ENCODE measurements at regions not wholly inside any gene's neighbourhood (a gene's known extent, or its start where the extent isn't known, plus 50 kb on each side); places are given as distances from the start of the nearest gene placed in this dataset.
"Not testable (repeated sequence)": the region's sequence is repeated elsewhere in the genome, so short reads cannot be mapped to it uniquely, and the experiment has no call there.

DNA sequence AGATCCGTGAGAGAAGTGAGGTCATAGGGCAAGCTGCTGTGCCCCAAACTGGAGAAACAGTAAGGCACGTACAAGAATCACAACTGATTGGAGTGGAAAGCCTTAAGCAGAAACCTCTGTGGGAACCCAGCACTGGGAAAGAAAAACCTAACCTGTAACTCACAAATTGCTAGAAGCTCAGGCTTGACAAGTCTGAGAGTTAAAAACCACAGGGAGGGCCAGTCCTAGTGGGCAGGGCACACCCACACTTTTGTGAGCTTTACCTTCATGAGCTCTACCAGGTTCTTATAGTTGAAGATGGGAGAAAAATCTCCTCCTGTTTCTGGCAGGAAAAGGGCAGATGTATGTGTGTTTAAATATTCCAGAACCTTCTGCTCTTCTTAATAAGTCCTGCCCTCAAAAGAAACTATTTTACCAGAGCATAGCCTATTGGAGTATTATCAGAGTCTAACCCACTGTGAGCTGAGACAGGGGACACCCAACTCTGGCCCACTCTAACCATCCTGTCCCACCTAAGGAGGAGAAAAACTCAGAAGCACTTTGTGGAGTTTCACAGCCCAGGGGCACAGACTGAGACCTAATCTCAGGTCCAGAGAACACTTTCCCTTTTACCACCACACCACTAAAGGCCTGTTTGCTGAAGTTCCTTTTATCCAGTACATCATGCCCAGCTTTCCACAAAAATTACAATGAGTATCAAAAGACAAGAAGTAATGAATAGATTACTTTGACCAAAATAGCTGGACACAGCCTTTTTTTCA, 1265.7 kb upstream of the CHAC2 start:
- in situ Hi-C loops (cut with HindIII; ENCODE audit: low sequenced_read_pairs): no loop called here

DNA sequence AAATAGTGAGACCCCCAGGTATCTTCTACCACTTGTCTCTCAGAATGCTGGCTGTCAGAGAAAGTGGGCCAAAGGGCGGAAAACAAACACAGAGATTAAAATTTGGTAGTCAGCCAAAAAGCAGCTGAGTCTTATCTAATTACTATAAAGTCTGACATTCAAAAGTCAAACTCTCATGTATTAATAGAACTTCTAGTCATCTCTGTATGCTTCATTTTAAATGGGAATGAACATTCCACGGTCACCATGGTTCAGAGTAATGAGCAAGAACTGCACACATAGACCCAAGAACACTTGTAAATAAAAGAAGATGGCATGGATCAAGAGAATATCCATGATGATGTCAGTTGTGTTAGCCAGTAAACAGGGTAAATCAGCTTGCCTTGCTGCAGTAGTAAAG, 1267.0 kb upstream of the CHAC2 start:
- in situ Hi-C loops (cut with HindIII; ENCODE audit: low sequenced_read_pairs): no loop called here

GRCh38 chr2:52498077-52498750, 1269.4 kb upstream of the CHAC2 start:
- in situ Hi-C loops (cut with HindIII; ENCODE audit: low sequenced_read_pairs): no loop called here

- in situ Hi-C loops (cut with HindIII; ENCODE audit: low sequenced_read_pairs): no loop called here
Measured at GRCh38 chr2:52495816-52496215, 1271.8 kb upstream of the CHAC2 start.

GRCh38 chr2:52477166-52477565, 1290.4 kb upstream of the CHAC2 start:
- in situ Hi-C loops (cut with HindIII; ENCODE audit: low sequenced_read_pairs): no loop called here

DNA sequence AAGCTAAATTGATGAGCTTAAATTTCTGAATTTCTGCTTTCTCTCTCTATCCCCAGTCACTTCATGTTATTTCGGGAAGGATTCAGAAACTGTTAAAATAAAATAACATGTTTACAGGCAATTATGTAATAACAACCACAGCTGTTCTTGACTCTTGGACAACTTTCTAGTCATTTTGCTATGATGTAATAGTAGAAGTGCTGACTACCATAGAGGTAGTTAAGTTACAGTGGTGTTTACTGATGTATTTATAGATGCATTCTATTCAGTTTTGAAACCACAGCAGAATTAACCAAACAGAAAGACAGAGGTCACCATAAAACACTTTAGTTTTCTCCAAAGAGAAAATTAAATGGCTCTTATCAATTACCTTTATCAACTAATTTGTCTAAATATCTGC, 1292.0 kb upstream of the CHAC2 start:
- in situ Hi-C loops (cut with HindIII; ENCODE audit: low sequenced_read_pairs): no loop called here

DNA sequence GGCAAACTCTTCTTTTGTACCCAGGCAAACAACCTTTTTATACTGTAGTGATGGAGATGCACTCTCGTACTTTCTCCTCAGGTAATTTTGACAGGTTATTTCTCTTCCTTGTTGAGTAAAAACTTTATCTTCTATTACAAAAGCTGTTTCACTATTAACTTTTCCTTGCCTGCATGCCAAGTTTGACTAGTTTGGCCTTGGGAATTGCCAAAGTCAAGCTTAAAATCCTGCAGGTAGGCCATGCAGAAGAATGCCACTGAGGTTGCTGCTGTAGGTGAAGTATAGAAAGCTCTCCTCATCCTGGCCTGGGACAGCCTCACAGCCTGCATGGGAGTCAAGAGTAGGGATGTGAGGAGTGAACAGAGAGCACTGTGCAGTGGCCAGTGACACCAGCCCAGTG, 1293.5 kb upstream of the CHAC2 start:
- in situ Hi-C loops (cut with HindIII; ENCODE audit: low sequenced_read_pairs): no loop called here

GRCh38 chr2:52473526-52473925, 1294.1 kb upstream of the CHAC2 start:
- in situ Hi-C loops (cut with HindIII; ENCODE audit: low sequenced_read_pairs): no loop called here

- in situ Hi-C loops (cut with HindIII; ENCODE audit: low sequenced_read_pairs): not testable (repeated sequence)
Measured at GRCh38 chr2:52470457-52470856, 1297.1 kb upstream of the CHAC2 start.

GRCh38 chr2:52467189-52467588, 1300.4 kb upstream of the CHAC2 start:
- in situ Hi-C loops (cut with HindIII; ENCODE audit: low sequenced_read_pairs): no loop called here

DNA sequence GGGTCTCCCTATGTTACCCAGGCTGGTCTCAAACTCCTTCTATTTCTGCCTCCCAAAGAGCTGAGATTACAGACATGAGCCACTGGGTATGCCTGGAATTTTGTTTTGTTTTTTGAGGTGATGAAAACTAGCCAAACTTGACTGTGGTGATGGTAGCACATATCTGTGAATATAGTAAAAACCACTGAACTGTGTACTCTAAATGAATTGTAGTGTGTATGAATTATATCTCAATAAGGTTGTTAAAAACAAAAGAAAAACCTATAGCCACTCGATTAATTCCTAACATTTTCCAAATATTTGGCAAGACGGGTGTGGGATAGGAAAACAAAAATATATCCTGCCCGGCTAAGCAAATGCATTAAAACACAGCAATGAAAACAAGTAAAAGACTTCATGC, 1302.3 kb upstream of the CHAC2 start:
- in situ Hi-C loops (cut with HindIII; ENCODE audit: low sequenced_read_pairs): no loop called here

- in situ Hi-C loops (cut with HindIII; ENCODE audit: low sequenced_read_pairs): no loop called here
Measured at GRCh38 chr2:52463457-52463856, 1304.1 kb upstream of the CHAC2 start.

GRCh38 chr2:52456561-52457377, 1310.8 kb upstream of the CHAC2 start:
- in situ Hi-C loops (cut with HindIII; ENCODE audit: low sequenced_read_pairs): no loop called here

DNA sequence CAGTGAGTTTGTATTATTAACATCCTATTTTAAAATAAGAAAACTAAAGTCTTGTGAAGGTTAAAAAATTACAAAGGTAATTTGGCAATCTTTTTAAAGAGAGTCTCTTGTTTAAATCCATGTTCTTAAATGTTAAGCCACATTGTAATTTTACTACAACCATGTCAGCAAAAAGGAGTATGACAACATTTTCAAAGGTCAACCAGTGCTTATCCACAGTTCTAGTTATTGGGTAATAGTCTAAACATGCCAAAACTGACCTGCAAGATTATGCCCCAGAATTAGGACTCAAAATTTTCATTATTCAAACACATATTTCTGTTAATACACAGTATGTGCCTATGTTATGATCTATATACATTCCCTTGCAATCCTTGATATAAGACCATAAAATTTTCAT, 1312.6 kb upstream of the CHAC2 start:
- in situ Hi-C loops (cut with HindIII; ENCODE audit: low sequenced_read_pairs): no loop called here

- in situ Hi-C loops (cut with HindIII; ENCODE audit: low sequenced_read_pairs): no loop called here
Measured at GRCh38 chr2:52452201-52452600, 1315.4 kb upstream of the CHAC2 start.

DNA sequence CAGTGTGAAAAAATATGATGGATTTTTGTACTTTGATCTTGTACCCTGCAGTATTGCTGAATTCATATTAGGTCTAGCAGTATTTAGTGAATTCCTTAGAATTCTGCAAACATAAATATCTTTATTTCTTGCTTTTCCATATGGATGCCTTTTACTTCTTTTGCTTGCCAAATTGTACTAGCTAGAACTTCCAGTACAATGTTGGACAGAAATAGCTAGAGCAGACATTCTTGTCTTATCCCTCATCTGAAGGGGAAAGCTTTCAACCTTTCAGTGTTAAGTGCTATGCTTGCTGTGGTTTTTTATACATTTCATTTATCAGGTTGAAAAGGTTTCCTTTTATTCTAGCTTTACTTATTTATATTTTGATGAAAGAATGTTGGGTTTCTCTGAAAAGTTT, 1321.9 kb upstream of the CHAC2 start:
- in situ Hi-C loops (cut with HindIII; ENCODE audit: low sequenced_read_pairs): no loop called here

DNA sequence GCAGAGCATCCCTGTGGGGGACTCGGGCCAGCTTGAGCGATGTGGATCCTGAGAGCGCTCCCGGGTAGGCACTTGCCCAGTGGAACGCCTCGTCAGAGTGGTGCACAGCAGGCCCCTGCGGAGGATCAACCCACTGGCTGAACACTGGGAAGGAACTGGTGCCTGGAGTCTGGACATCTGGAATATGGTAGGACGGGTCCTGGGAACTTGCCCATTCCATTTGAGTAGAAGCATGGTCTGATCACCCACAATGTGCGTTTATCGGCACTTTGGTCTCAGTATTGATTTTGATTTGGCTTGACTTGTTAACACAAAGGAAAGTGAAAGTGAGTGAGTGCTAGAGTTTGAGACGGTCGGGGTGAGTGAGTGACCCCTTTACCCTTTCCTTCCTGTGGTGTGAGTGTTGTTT, 1336.2 kb upstream of the CHAC2 start:
- in situ Hi-C loops (cut with HindIII; ENCODE audit: low sequenced_read_pairs): no loop called here

DNA sequence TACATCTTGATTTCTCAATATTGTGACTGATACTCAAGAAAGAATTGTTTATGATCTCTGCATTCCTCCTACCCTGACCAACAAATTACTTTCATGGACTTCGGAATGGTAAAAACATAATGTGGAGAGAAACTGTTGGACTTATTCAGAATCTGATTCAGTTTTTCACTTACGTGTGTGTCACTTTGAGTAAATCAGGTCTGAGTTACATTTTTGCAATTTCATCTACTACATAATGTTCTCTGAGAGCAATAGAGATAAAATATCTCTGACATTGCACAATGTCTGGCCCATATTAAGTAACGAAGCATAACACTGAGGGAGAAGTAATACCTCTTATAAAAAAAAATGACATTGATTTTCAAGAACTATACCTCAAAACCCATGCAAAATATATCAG, 1337.9 kb upstream of the CHAC2 start:
- in situ Hi-C loops (cut with HindIII; ENCODE audit: low sequenced_read_pairs): no loop called here

DNA sequence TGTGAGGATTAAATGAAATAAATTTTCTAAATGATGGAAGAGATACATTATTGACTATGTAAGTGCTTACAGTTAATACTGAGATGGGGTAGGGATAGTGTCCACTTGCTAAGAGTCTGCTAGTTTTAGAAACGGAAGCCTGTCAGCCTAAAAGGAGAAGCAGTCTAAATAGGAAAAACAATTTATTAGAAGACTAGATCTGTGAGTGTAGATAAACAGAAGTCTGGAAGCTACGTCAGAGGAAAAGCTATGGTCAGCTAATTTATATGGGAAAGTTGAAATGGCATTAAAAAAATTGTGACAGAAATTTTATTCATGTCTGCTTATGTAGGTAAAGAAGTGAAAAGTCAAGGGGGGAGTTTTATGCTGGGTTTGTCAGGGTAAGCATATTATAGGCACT, 1338.4 kb upstream of the CHAC2 start:
- in situ Hi-C loops (cut with HindIII; ENCODE audit: low sequenced_read_pairs): no loop called here

GRCh38 chr2:52428224-52428623, 1339.4 kb upstream of the CHAC2 start:
- in situ Hi-C loops (cut with HindIII; ENCODE audit: low sequenced_read_pairs): no loop called here

- in situ Hi-C loops (cut with HindIII; ENCODE audit: low sequenced_read_pairs): no loop called here
Measured at GRCh38 chr2:52423655-52424054, 1343.9 kb upstream of the CHAC2 start.

GRCh38 chr2:52423111-52423510, 1344.5 kb upstream of the CHAC2 start:
- in situ Hi-C loops (cut with HindIII; ENCODE audit: low sequenced_read_pairs): no loop called here
